ENCODE measurements at regions not wholly inside any gene's neighbourhood (a gene's known extent, or its start where the extent isn't known, plus 50 kb on each side); places are given as distances from the start of the nearest gene placed in this dataset.

- no peak for DNase-seq (ENCODE audit: low read depth, low spot score)
- Histone ChIP-seq H3K36me3 (ENCODE audit: control insufficient read depth, insufficient read depth, low read length) (no peaks in the 10 kb centered on the region), H3K4me3 (ENCODE audit: low read length) (no peak overlapping the region), H3K4me1 (ENCODE audit: control insufficient read depth, insufficient read depth, low read length) (no peaks in the 10 kb centered on the region), H3K27me3 (ENCODE audit: control insufficient read depth, insufficient read depth, low read length) (no peaks in the 10 kb centered on the region), H3K27ac (ENCODE audit: low read length) (no peak overlapping the region), H3K9me3 (ENCODE audit: control insufficient read depth, insufficient read depth, low read length) (no peaks in the 10 kb centered on the region)
- WGBS (ENCODE audit: insufficient coverage, insufficient read length) = no CpG with 5 or more reads among the region's 10 CpGs
Measured at GRCh38 chr5:2802693-2803365, 51.4 kb upstream of the IRX2 start.

- DNase-seq (ENCODE audit: low read depth, low spot score) = no peak
Measured at GRCh38 chr5:2801577-2802525, 50.4 kb upstream of the IRX2 start.

More at GRCh38 chr5:2801577-2802525, 50.4 kb upstream of the IRX2 start:
- no peaks in the 10 kb centered on the region for H3K9me3 ChIP-seq (ENCODE audit: control insufficient read depth, insufficient read depth, low read length)
- H3K27ac ChIP-seq (ENCODE audit: low read length) = no peak overlapping the region
- no peaks in the 10 kb centered on the region for H3K36me3 ChIP-seq (ENCODE audit: control insufficient read depth, insufficient read depth, low read length)
- WGBS (ENCODE audit: insufficient coverage, insufficient read length) = no CpG with 5 or more reads among the region's 18 CpGs
- H3K4me1 ChIP-seq (ENCODE audit: control insufficient read depth, insufficient read depth, low read length) = no peaks in the 10 kb centered on the region
- no peak overlapping the region for H3K4me3 ChIP-seq (ENCODE audit: low read length)
- no peaks in the 10 kb centered on the region for H3K27me3 ChIP-seq (ENCODE audit: control insufficient read depth, insufficient read depth, low read length)

Measured in iPS DF 6.9 (cell line).